Activated naive CD8-positive, alpha-beta T cell treated with anti-CD3 and anti-CD28 coated beads for 36 hours (primary cell): ENCODE measurements at regions not wholly inside any gene's neighbourhood (a gene's known extent, or its start where the extent isn't known, plus 50 kb on each side); places are given as distances from the start of the nearest gene placed in this dataset.
"Not testable (repeated sequence)": the region's sequence is repeated elsewhere in the genome, so short reads cannot be mapped to it uniquely, and the experiment has no call there.

Source experiments
- DNase-seq: peaks from one replicate; pipeline ENCODE4 v3.0.0; 2021
- H3K27ac Mint-ChIP-seq: one replicate; pipeline ENCODE4 v1.8.0; 2022; ENCODE audit warnings: mild to moderate bottlenecking, moderate library complexity, mixed read lengths
- H3K27me3 Mint-ChIP-seq: one replicate; pipeline ENCODE4 v1.8.0; 2022; ENCODE audit warnings: mild to moderate bottlenecking, mixed read lengths
- H3K36me3 Mint-ChIP-seq: one replicate; pipeline ENCODE4 v1.8.0; 2021; ENCODE audit warnings: mild to moderate bottlenecking, mixed read lengths
- H3K4me1 Mint-ChIP-seq: one replicate; pipeline ENCODE4 v1.8.0; 2021; ENCODE audit warnings: mixed read lengths
- H3K4me3 Mint-ChIP-seq: one replicate; pipeline ENCODE4 v1.8.0; 2022; ENCODE audit warnings: mild to moderate bottlenecking, moderate library complexity, mixed read lengths
- H3K9me3 Mint-ChIP-seq: one replicate; pipeline ENCODE4 v1.8.0; 2022; ENCODE audit warnings: mixed read lengths

GRCh38 chr11:23569547-23569946, 709.3 kb upstream of the CCDC179 start:
- Mint-ChIP-seq H3K27me3 (no peaks in the 10 kb centered on the region), H3K36me3 (no peaks in the 10 kb centered on the region), H3K9me3 (no peaks in the 10 kb centered on the region), H3K4me3 (no peak overlapping the region), H3K27ac (no peak overlapping the region), H3K4me1 (no peaks in the 10 kb centered on the region)
- no peak for DNase-seq

DNA sequence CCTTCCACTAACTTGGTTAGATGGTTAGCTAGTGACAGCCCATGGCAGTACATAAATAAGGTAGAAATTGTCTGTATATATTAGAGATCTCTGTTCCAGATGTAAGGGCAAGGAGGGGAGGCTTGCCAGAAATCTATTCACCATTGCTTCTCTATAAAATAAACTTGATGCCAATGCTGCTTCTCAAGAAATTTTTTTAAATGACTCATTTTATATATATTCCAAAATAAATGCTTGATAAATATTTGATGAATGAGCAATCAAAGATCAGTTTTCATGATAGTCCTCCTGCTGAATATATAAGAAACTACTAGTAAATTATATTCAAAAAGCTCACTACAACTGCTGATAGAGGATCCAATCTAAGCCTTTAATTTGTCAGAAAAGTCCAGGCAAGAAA, 710.6 kb upstream of the CCDC179 start:
- no peak overlapping the region for H3K27ac Mint-ChIP-seq
- H3K4me1 Mint-ChIP-seq, result no peaks in the 10 kb centered on the region
- no peaks in the 10 kb centered on the region for H3K9me3 Mint-ChIP-seq
- no peak overlapping the region for H3K4me3 Mint-ChIP-seq
- DNase-seq, result no peak
- no peaks in the 10 kb centered on the region for H3K27me3 Mint-ChIP-seq
- no peaks in the 10 kb centered on the region for H3K36me3 Mint-ChIP-seq

- Mint-ChIP-seq H3K4me1 (no peaks in the 10 kb centered on the region), H3K27me3 (no peaks in the 10 kb centered on the region), H3K36me3 (no peaks in the 10 kb centered on the region), H3K4me3 (no peak overlapping the region), H3K27ac (no peak overlapping the region), H3K9me3 (no peaks in the 10 kb centered on the region)
- no peak for DNase-seq
Observed at GRCh38 chr11:23573429-23573828, 713.2 kb upstream of the CCDC179 start.

- Mint-ChIP-seq H3K4me1 (no peaks in the 10 kb centered on the region), H3K9me3 (no peaks in the 10 kb centered on the region), H3K36me3 (no peaks in the 10 kb centered on the region), H3K27ac (no peak overlapping the region), H3K27me3 (no peaks in the 10 kb centered on the region), H3K4me3 (no peak overlapping the region)
- DNase-seq, result no peak
Observed at GRCh38 chr11:23574149-23574548, 713.9 kb upstream of the CCDC179 start.

- no peaks in the 10 kb centered on the region for H3K36me3 Mint-ChIP-seq
- no peak for DNase-seq
- no peaks in the 10 kb centered on the region for H3K9me3 Mint-ChIP-seq
- no peaks in the 10 kb centered on the region for H3K27me3 Mint-ChIP-seq
- no peaks in the 10 kb centered on the region for H3K4me1 Mint-ChIP-seq
- H3K4me3 Mint-ChIP-seq, result no peak overlapping the region
- H3K27ac Mint-ChIP-seq, result no peak overlapping the region
Observed at GRCh38 chr11:23577296-23577695, 717.0 kb upstream of the CCDC179 start.

- Mint-ChIP-seq H3K27me3 (no peaks in the 10 kb centered on the region), H3K27ac (no peak overlapping the region), H3K4me1 (no peaks in the 10 kb centered on the region), H3K9me3 (peaks cover 1% of the 10 kb centered on the region), H3K36me3 (no peaks in the 10 kb centered on the region), H3K4me3 (no peak overlapping the region)
- no peak for DNase-seq
Observed at GRCh38 chr11:23585416-23586104, 725.3 kb upstream of the CCDC179 start.

DNA sequence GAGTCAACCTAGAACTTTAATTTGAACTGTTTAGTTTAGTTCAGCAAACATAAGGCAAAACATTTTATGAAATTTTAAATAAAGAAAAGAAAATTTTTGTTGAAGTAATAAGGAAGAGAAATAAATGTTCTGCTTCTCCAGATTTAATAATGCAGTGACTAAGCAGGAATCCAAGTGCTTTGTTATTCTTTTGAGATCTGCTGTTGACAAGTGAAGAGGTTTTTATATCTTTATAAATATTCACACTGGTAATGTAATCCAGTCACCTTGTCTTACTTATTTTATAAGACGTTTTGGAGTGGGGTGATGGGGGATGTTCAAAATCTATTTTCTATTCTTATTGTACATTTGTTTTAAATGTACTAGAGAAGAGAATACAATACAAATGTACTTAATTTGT, 725.9 kb upstream of the CCDC179 start:
- Mint-ChIP-seq H3K9me3 (peaks cover 1% of the 10 kb centered on the region), H3K36me3 (no peaks in the 10 kb centered on the region), H3K27ac (no peak overlapping the region), H3K4me3 (no peak overlapping the region), H3K27me3 (no peaks in the 10 kb centered on the region), H3K4me1 (no peaks in the 10 kb centered on the region)
- DNase-seq, result no peak

GRCh38 chr11:23590596-23591308, 730.5 kb upstream of the CCDC179 start:
- no peaks in the 10 kb centered on the region for H3K4me1 Mint-ChIP-seq

GRCh38 chr11:23594755-23595154, 734.5 kb upstream of the CCDC179 start:
- Mint-ChIP-seq H3K36me3 (no peaks in the 10 kb centered on the region), H3K4me3 (no peak overlapping the region), H3K27me3 (no peaks in the 10 kb centered on the region), H3K4me1 (no peaks in the 10 kb centered on the region), H3K9me3 (peaks cover 2% of the 10 kb centered on the region), H3K27ac (no peak overlapping the region)
- no peak for DNase-seq

More at GRCh38 chr11:23590596-23591308, 730.5 kb upstream of the CCDC179 start:
- Mint-ChIP-seq H3K36me3 (no peaks in the 10 kb centered on the region), H3K27ac (no peak overlapping the region), H3K9me3 (peaks cover 3% of the 10 kb centered on the region), H3K4me3 (no peak overlapping the region), H3K27me3 (no peaks in the 10 kb centered on the region)
- DNase-seq, result no peak

- H3K36me3 Mint-ChIP-seq, result no peaks in the 10 kb centered on the region
- H3K9me3 Mint-ChIP-seq, result no peaks in the 10 kb centered on the region
- no peaks in the 10 kb centered on the region for H3K27me3 Mint-ChIP-seq
- H3K27ac Mint-ChIP-seq, result no peak overlapping the region
- no peak overlapping the region for H3K4me3 Mint-ChIP-seq
- H3K4me1 Mint-ChIP-seq, result no peaks in the 10 kb centered on the region
- DNase-seq, result no peak
Observed at GRCh38 chr11:23604966-23605365, 744.7 kb upstream of the CCDC179 start.

DNA sequence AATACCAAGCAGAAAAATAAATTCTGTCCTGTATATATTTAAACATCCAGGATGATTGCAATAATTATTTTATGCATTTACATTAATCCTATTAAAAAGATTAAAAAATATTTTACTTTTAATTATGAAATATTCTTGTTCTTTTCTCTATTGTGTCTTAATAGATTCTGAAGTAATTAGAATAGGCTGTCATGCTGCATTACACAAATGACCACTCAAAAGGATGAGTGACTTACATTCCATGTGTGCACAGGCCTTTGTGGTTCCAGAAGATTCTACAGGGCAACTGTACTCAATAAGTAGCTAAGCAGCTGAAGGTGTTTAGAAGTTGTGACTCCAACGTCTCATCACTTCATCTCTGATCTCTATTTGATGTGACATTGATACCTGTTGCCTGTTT, 745.9 kb upstream of the CCDC179 start:
- Mint-ChIP-seq H3K27me3 (no peaks in the 10 kb centered on the region), H3K4me3 (no peak overlapping the region), H3K4me1 (no peaks in the 10 kb centered on the region), H3K36me3 (no peaks in the 10 kb centered on the region), H3K27ac (no peak overlapping the region), H3K9me3 (no peaks in the 10 kb centered on the region)
- DNase-seq, result no peak

- H3K4me1 Mint-ChIP-seq, result no peaks in the 10 kb centered on the region
- no peak for DNase-seq
- no peak overlapping the region for H3K4me3 Mint-ChIP-seq
- H3K27ac Mint-ChIP-seq, result no peak overlapping the region
- H3K9me3 Mint-ChIP-seq, result peaks cover 3% of the 10 kb centered on the region
- no peaks in the 10 kb centered on the region for H3K27me3 Mint-ChIP-seq
- H3K36me3 Mint-ChIP-seq, result no peaks in the 10 kb centered on the region
Observed at GRCh38 chr11:23611726-23612125, 751.5 kb upstream of the CCDC179 start.

- Mint-ChIP-seq H3K4me3 (no peak overlapping the region), H3K27me3 (no peaks in the 10 kb centered on the region), H3K9me3 (peaks cover 3% of the 10 kb centered on the region), H3K36me3 (no peaks in the 10 kb centered on the region), H3K4me1 (no peaks in the 10 kb centered on the region), H3K27ac (no peak overlapping the region)
- no peak for DNase-seq
Observed at GRCh38 chr11:23620617-23621016, 760.3 kb upstream of the CCDC179 start.

DNA sequence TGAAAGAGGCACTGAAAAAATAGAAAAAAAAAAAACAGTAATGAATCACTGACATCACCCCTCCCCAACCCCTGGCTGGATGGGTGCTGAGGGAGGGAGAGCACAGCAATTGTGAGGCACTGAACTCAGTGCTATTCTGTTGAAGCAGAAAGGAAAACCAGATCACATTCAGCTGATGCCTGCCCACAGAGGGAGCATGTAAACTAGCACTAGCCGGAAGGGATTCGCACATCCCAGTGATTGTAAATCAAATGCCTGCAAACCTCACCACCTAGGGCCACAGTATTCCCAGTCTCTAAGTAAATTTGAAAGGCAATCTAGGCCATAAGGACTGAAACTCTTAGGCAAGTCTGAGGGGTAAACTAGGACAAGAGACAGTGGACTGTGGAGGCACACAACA, 772.0 kb upstream of the CCDC179 start:
- Mint-ChIP-seq H3K4me3 (no peak overlapping the region), H3K36me3 (no peaks in the 10 kb centered on the region), H3K27ac (no peak overlapping the region), H3K27me3 (no peaks in the 10 kb centered on the region), H3K9me3 (peaks cover 6% of the 10 kb centered on the region), H3K4me1 (no peaks in the 10 kb centered on the region)
- no peak for DNase-seq

- no peak for DNase-seq
- H3K4me3 Mint-ChIP-seq, result no peak overlapping the region
- H3K36me3 Mint-ChIP-seq, result no peaks in the 10 kb centered on the region
- H3K4me1 Mint-ChIP-seq, result no peaks in the 10 kb centered on the region
- no peaks in the 10 kb centered on the region for H3K27me3 Mint-ChIP-seq
- H3K27ac Mint-ChIP-seq, result no peak overlapping the region
- H3K9me3 Mint-ChIP-seq, result peaks cover 2% of the 10 kb centered on the region
Observed at GRCh38 chr11:23644443-23644842, 784.2 kb upstream of the CCDC179 start.

GRCh38 chr11:23652336-23652735, 792.1 kb upstream of the CCDC179 start:
- not testable (repeated sequence) for H3K4me3 Mint-ChIP-seq, H3K4me1 Mint-ChIP-seq, DNase-seq, H3K9me3 Mint-ChIP-seq, H3K27me3 Mint-ChIP-seq, H3K36me3 Mint-ChIP-seq, H3K27ac Mint-ChIP-seq
